ENCODE measurements at regions not wholly inside any gene's neighbourhood (a gene's known extent, or its start where the extent isn't known, plus 50 kb on each side); places are given as distances from the start of the nearest gene placed in this dataset.

GRCh38 chr4:175351473-175351872 lies 433.3 kb downstream of the ADAM29 start:
- no peak for FAIRE-seq
- no peak overlapping the region for H3K9ac ChIP-seq (ENCODE audit: low read length)

GRCh38 chr4:175369087-175369486 lies 443.0 kb downstream of the GPM6A start:
- no peaks in the 10 kb centered on the region for H3K36me3 Mint-ChIP-seq (ENCODE audit: low read depth, unreplicated experiment)
- peaks cover 1% of the 10 kb centered on the region for H3K9me3 Mint-ChIP-seq (ENCODE audit: unreplicated experiment)
- no peaks in the 10 kb centered on the region for H3K9me3 ChIP-seq (ENCODE audit: insufficient read depth, low read depth, low read length)
- DNase-seq (ENCODE audit: low read depth) (peak; percentile 71), FAIRE-seq (peak; percentile 71)
- no peak overlapping the region for H3K4me3 Mint-ChIP-seq (ENCODE audit: unreplicated experiment)
- TF ChIP-seq CTCF (IDR thresholded peaks at IDR 0.05; ENCODE audit: insufficient read depth, low read depth, low read length) (no peak), EZH2 (IDR thresholded peaks at IDR 0.05; ENCODE audit: insufficient read depth, low read length) (no peak)
- peaks cover 1% of the 10 kb centered on the region for H3K27me3 Mint-ChIP-seq (ENCODE audit: low read depth, unreplicated experiment)
- H2AFZ ChIP-seq (ENCODE audit: low read depth, low read length), result no peak overlapping the region
- H3K4me1 Mint-ChIP-seq (ENCODE audit: low read depth, unreplicated experiment), result peaks cover 6% of the 10 kb centered on the region
- H3K4me2 ChIP-seq (ENCODE audit: low read length), result peak overlapping the region; percentile 15
- no peaks in the 10 kb centered on the region for H3K79me2 ChIP-seq (ENCODE audit: insufficient read depth, low read length)
- H3K27ac Mint-ChIP-seq (ENCODE audit: unreplicated experiment), result peak overlapping the region; percentile 24
- H3K4me1 ChIP-seq (ENCODE audit: insufficient read depth, low read length), result no peaks in the 10 kb centered on the region
- no peaks in the 10 kb centered on the region for H3K27me3 ChIP-seq (ENCODE audit: insufficient read depth, low read length)
- no peak overlapping the region for H3K4me3 ChIP-seq (ENCODE audit: insufficient read depth, low read depth, low read length)
- H3K9ac ChIP-seq (ENCODE audit: low read length), result no peak overlapping the region
- H3K36me3 ChIP-seq (ENCODE audit: insufficient read depth, low read length), result no peaks in the 10 kb centered on the region
- H3K27ac ChIP-seq (ENCODE audit: low read depth, low read length), result no peak overlapping the region
- no peaks in the 10 kb centered on the region for H4K20me1 ChIP-seq (ENCODE audit: insufficient read depth, low read length)

More at GRCh38 chr4:175351473-175351872, 433.3 kb downstream of the ADAM29 start:
- no peaks in the 10 kb centered on the region for H3K9me3 Mint-ChIP-seq (ENCODE audit: unreplicated experiment)
- Histone ChIP-seq H3K4me2 (ENCODE audit: low read length) (no peak overlapping the region), H3K9me3 (ENCODE audit: insufficient read depth, low read depth, low read length) (no peaks in the 10 kb centered on the region), H3K36me3 (ENCODE audit: insufficient read depth, low read length) (no peaks in the 10 kb centered on the region), H3K27me3 (ENCODE audit: insufficient read depth, low read length) (no peaks in the 10 kb centered on the region), H3K79me2 (ENCODE audit: insufficient read depth, low read length) (no peaks in the 10 kb centered on the region), H3K27ac (ENCODE audit: low read depth, low read length) (no peak overlapping the region), H3K4me3 (ENCODE audit: insufficient read depth, low read depth, low read length) (no peak overlapping the region), H3K4me1 (ENCODE audit: insufficient read depth, low read length) (no peaks in the 10 kb centered on the region), H4K20me1 (ENCODE audit: insufficient read depth, low read length) (no peaks in the 10 kb centered on the region), H2AFZ (ENCODE audit: low read depth, low read length) (no peak overlapping the region)
- H3K4me3 Mint-ChIP-seq (ENCODE audit: unreplicated experiment), result no peak overlapping the region
- DNase-seq (ENCODE audit: low read depth), result no peak
- H3K27ac Mint-ChIP-seq (ENCODE audit: unreplicated experiment), result no peak overlapping the region
- H3K4me1 Mint-ChIP-seq (ENCODE audit: low read depth, unreplicated experiment), result no peaks in the 10 kb centered on the region
- TF ChIP-seq EZH2 (IDR thresholded peaks at IDR 0.05; ENCODE audit: insufficient read depth, low read length), result no peak
- TF ChIP-seq CTCF (IDR thresholded peaks at IDR 0.05; ENCODE audit: insufficient read depth, low read depth, low read length), result no peak
- H3K36me3 Mint-ChIP-seq (ENCODE audit: low read depth, unreplicated experiment), result no peaks in the 10 kb centered on the region
- H3K27me3 Mint-ChIP-seq (ENCODE audit: low read depth, unreplicated experiment), result no peaks in the 10 kb centered on the region

- no peak overlapping the region for H2AFZ ChIP-seq (ENCODE audit: low read depth, low read length)
- H3K9ac ChIP-seq (ENCODE audit: low read length), result no peak overlapping the region
- no peak overlapping the region for H3K4me2 ChIP-seq (ENCODE audit: low read length)
- H3K4me3 ChIP-seq (ENCODE audit: insufficient read depth, low read depth, low read length), result no peak overlapping the region
- H3K4me1 Mint-ChIP-seq (ENCODE audit: low read depth, unreplicated experiment), result peaks cover 6% of the 10 kb centered on the region
- FAIRE-seq, result no peak
- no peak overlapping the region for H3K27ac Mint-ChIP-seq (ENCODE audit: unreplicated experiment)
- no peaks in the 10 kb centered on the region for H3K36me3 ChIP-seq (ENCODE audit: insufficient read depth, low read length)
- no peak for TF ChIP-seq CTCF (IDR thresholded peaks at IDR 0.05; ENCODE audit: insufficient read depth, low read depth, low read length)
- TF ChIP-seq EZH2 (IDR thresholded peaks at IDR 0.05; ENCODE audit: insufficient read depth, low read length), result no peak
- H3K4me1 ChIP-seq (ENCODE audit: insufficient read depth, low read length), result no peaks in the 10 kb centered on the region
- no peaks in the 10 kb centered on the region for H3K27me3 ChIP-seq (ENCODE audit: insufficient read depth, low read length)
- no peaks in the 10 kb centered on the region for H3K79me2 ChIP-seq (ENCODE audit: insufficient read depth, low read length)
- no peak overlapping the region for H3K4me3 Mint-ChIP-seq (ENCODE audit: unreplicated experiment)
- H3K36me3 Mint-ChIP-seq (ENCODE audit: low read depth, unreplicated experiment), result no peaks in the 10 kb centered on the region
- H4K20me1 ChIP-seq (ENCODE audit: insufficient read depth, low read length), result no peaks in the 10 kb centered on the region
- H3K27ac ChIP-seq (ENCODE audit: low read depth, low read length), result no peak overlapping the region
- DNase-seq (ENCODE audit: low read depth), result no peak
- H3K9me3 Mint-ChIP-seq (ENCODE audit: unreplicated experiment), result no peaks in the 10 kb centered on the region
- H3K9me3 ChIP-seq (ENCODE audit: insufficient read depth, low read depth, low read length), result no peaks in the 10 kb centered on the region
- H3K27me3 Mint-ChIP-seq (ENCODE audit: low read depth, unreplicated experiment), result no peaks in the 10 kb centered on the region
Measured at GRCh38 chr4:175371091-175371490, 441.0 kb downstream of the GPM6A start.
